GM12891 (cell line): ENCODE measurements at regions not wholly inside any gene's neighbourhood (a gene's known extent, or its start where the extent isn't known, plus 50 kb on each side); places are given as distances from the start of the nearest gene placed in this dataset.

Experiments used
- DNase-seq: peaks from one replicate; pipeline ENCODE4 v3.0.0; 2011; ENCODE audit warnings: low spot score; ENCODE audit not compliant: insufficient read length
- FAIRE-seq: peaks from 2 replicates; lab custom pipeline; 2011; peaks lifted over from hg19 to GRCh38; lab: Jason Lieb, UNC
- PAX5 ChIP-seq: IDR thresholded peaks from 2 replicates; pipeline ENCODE4 v1.6.1; 2011; ENCODE audit warnings: low read length, moderate library complexity, mild to moderate bottlenecking; ENCODE audit not compliant: insufficient read depth, severe bottlenecking
- POLR2A ChIP-seq: IDR thresholded peaks from 2 replicates; pipeline ENCODE4 v1.6.1; 2011; ENCODE audit warnings: low read depth, low read length, control low read depth
- POLR2AphosphoS5 ChIP-seq: IDR thresholded peaks from 2 replicates; pipeline ENCODE4 v1.6.1; 2011; ENCODE audit warnings: low read depth, low read length, control low read depth
- POU2F2 ChIP-seq: IDR thresholded peaks from 2 replicates; pipeline ENCODE4 v1.6.1; 2011; ENCODE audit warnings: low read depth, mild to moderate bottlenecking, control low read depth, low read length, moderate library complexity
- SPI1 ChIP-seq: IDR thresholded peaks from 2 replicates; pipeline ENCODE4 v1.6.1; 2011; ENCODE audit warnings: low read depth, low read length, control low read depth
- TAF1 ChIP-seq: IDR thresholded peaks from 2 replicates; pipeline ENCODE4 v1.6.1; 2011; ENCODE audit warnings: low read depth, low read length, control low read depth

- no peak for FAIRE-seq
- TF ChIP-seq TAF1, result no peak
- TF ChIP-seq POU2F2, result no peak
- TF ChIP-seq POLR2A, result no peak
- no peak for DNase-seq
Measured at GRCh38 chr12:24565300-24565699, 383.6 kb downstream of the BCAT1 start.

DNA sequence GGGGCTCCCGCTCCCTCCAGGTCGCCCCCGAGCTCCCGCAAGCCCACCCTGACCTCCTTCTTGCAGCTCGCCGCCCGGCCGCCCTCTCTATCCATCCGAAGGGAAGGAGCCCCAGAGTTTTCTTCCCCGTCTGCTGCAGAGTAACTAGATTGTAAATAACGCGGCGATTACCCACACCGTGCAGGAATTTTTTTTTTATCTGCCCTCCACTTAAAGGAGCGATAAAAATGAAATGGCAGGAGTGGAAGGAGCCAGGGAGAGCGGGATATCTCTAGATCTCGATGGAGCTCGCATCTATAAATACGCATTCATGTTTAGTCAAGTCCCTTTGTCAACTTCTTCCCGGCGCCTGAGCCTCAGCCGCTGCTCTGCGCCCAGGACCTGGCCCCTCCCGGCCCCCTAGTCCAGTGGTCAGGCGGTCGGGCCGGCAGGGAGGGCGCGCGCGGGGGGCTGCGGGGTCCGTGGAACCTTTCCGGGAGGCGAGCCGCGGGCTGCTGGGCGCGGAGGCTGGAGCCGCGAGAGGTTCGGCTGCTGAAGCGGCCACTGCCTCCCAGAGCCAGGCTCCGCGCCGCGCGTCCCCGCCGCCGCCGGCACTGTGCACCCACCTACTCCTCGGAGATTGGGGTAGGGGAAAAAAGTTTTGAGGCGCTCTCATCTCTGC is 386.0 kb downstream of the BCAT1 start:
- DNase-seq (peak; percentile 25), FAIRE-seq (no peak)
- no peak for TF ChIP-seq POLR2AphosphoS5
- TF ChIP-seq POU2F2, result no peak
- no peak for TF ChIP-seq SPI1
- TF ChIP-seq PAX5, result no peak
- no peak for TF ChIP-seq TAF1
- no peak for TF ChIP-seq POLR2A

DNA sequence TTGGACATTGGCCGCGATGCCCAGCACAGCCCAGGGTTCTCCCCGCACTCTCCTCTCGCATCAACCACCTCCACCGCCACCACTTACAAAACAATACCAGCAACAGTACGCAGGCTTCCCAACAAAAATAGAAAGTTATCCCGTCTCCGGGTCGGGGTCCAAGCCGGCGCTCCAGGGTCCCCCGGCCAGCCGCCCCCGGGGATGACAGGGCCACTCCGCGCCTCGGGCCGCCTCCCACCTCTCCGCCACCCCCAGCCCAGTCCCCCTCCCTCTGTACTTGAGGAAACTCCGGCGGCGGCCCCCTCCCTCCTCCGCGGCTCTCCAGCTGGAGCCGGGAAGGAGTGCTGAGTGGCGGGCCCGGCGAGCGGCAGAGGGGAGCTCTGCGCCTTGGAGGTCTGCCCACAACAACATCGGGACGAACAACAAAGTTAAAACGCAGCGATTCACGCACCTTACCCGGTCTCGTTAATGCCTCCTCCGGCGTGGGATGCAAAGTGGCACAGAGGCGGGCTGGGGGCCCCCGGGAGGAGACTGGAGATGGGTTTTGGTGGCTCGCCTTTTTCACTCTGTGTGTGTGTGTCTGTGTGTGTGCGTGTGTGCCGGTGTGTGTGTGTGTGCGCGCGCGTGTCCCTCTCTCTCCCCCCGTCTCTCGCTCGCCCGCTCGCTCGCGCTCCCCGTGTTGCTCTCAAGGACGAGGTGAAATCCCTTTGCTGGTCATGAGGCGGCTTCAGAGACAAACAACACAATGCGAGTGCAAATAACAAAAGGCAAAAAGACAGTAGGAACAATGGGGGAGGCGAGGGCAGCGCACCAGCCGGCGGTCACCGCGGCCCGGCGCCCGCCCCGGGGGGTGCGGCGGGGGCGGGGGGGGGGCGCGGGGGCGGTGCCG is 386.8 kb downstream of the BCAT1 start:
- peak; percentile 24 for DNase-seq
- no peak for TF ChIP-seq SPI1
- no peak for TF ChIP-seq POU2F2
- no peak for TF ChIP-seq POLR2AphosphoS5
- TF ChIP-seq TAF1, result no peak
- no peak for TF ChIP-seq PAX5
- TF ChIP-seq POLR2A, result no peak
- no peak for FAIRE-seq

GRCh38 chr12:24561411-24561871 is 387.5 kb downstream of the BCAT1 start:
- TF ChIP-seq POU2F2 (no peak), POLR2AphosphoS5 (no peak), PAX5 (no peak)
- no peak for FAIRE-seq
- DNase-seq, result no peak

- DNase-seq (no peak), FAIRE-seq (no peak)
- no peak for TF ChIP-seq TAF1
- no peak for TF ChIP-seq SPI1
- no peak for TF ChIP-seq PAX5
- TF ChIP-seq POU2F2, result no peak
- no peak for TF ChIP-seq POLR2A
- TF ChIP-seq POLR2AphosphoS5, result no peak
Measured at GRCh38 chr12:24560831-24561271, 388.1 kb downstream of the BCAT1 start.

- FAIRE-seq (no peak), DNase-seq (no peak)
- TF ChIP-seq SPI1 (no peak), POU2F2 (no peak), PAX5 (no peak), TAF1 (no peak), POLR2A (no peak), POLR2AphosphoS5 (no peak)
Measured at GRCh38 chr12:24560192-24560775, 388.6 kb downstream of the BCAT1 start.

DNA sequence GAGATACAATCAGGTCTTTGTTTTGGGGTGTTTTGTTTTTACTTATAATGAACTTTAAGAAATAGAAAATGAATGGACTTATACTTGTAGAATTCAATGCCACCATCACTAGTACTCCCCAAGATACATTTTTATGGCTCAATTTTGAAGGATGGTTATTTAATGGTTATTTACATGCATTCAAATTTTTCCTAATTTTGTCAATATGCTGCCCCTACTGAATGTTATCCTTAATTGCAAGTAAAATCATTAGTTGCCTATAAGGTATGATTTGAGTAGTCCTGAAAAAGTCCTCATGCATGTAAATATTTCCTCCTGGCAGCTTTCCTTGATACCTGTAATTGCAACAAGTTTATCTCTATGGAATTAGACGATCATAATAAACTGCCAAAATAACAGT is 391.2 kb downstream of the BCAT1 start:
- no peak for DNase-seq
- TF ChIP-seq POU2F2 (no peak), SPI1 (no peak), TAF1 (no peak), POLR2A (no peak)
- no peak for FAIRE-seq

- TF ChIP-seq SPI1, result no peak
- TF ChIP-seq PAX5, result no peak
- TF ChIP-seq POLR2A, result no peak
- no peak for TF ChIP-seq POLR2AphosphoS5
- no peak for TF ChIP-seq POU2F2
- no peak for TF ChIP-seq TAF1
- FAIRE-seq (no peak), DNase-seq (no peak)
Measured at GRCh38 chr12:24555730-24556129, 393.2 kb downstream of the BCAT1 start.

DNA sequence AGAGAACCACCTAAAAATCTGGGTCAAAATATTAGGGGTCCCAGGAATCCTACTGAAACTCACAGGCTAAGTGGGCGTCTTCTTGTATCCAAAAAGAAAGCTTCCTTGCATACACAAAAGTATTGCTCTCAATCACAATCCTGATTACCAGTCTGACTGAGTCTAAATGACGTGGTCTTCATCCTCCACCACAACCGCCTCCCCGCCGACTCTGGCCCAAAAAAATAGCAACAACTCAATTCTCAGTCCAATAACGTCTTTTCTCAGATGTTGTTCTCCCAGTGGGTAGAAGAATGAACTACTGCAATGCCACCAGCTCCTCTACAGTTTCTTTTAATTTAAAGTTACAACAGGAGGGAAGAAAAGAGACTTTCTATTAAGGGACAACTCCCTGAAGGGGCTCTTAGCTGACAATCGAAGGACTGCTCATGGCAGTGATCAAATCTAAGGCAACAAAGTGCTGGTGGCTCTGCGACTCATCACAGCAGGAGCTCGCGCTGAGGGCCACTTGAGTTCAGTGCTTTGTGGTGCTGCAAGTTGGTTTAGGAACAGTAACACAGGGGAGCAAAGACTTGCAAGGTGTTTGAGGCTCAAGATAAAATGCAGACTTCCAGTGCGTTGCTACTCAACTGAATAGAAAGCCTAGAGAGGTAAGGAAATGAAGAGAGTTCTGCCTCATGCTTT is 394.1 kb downstream of the BCAT1 start:
- no peak for TF ChIP-seq POU2F2
- TF ChIP-seq POLR2AphosphoS5, result no peak
- no peak for TF ChIP-seq PAX5
- no peak for TF ChIP-seq TAF1
- TF ChIP-seq POLR2A, result no peak
- no peak for TF ChIP-seq SPI1
- FAIRE-seq, result no peak
- no peak for DNase-seq
